ENCODE measurements at regions not wholly inside any gene's neighbourhood (a gene's known extent, or its start where the extent isn't known, plus 50 kb on each side); places are given as distances from the start of the nearest gene placed in this dataset.

- no peaks in the 10 kb centered on the region for H3K36me3 ChIP-seq
- H3K27me3 ChIP-seq: no peaks in the 10 kb centered on the region
- H3K4me1 ChIP-seq: no peaks in the 10 kb centered on the region
- no peak for TF ChIP-seq CTCF (IDR thresholded peaks at IDR 0.05; ENCODE audit: low read depth, low read length)
- no peak overlapping the region for H3K4me3 ChIP-seq (ENCODE audit: low read depth, low read length)
- no peak for DNase-seq
- H3K9me3 ChIP-seq: no peaks in the 10 kb centered on the region
Measured at GRCh38 chr2:82001614-82002013, 1697.1 kb upstream of the LRRTM1 start.

- no peak overlapping the region for H3K4me3 ChIP-seq (ENCODE audit: low read depth, low read length)
- H3K4me1 ChIP-seq: no peaks in the 10 kb centered on the region
- no peaks in the 10 kb centered on the region for H3K9me3 ChIP-seq
- no peaks in the 10 kb centered on the region for H3K27me3 ChIP-seq
- DNase-seq: no peak
- TF ChIP-seq CTCF (IDR thresholded peaks at IDR 0.05; ENCODE audit: low read depth, low read length): no peak
- H3K36me3 ChIP-seq: no peaks in the 10 kb centered on the region
Measured at GRCh38 chr2:82000606-82001005, 1696.1 kb upstream of the LRRTM1 start.

- no peak for TF ChIP-seq CTCF (IDR thresholded peaks at IDR 0.05; ENCODE audit: low read depth, low read length)
- Histone ChIP-seq H3K27me3 (no peaks in the 10 kb centered on the region), H3K4me3 (ENCODE audit: low read depth, low read length) (no peak overlapping the region), H3K4me1 (no peaks in the 10 kb centered on the region), H3K9me3 (no peaks in the 10 kb centered on the region), H3K36me3 (no peaks in the 10 kb centered on the region)
- no peak for DNase-seq
Measured at GRCh38 chr2:81996332-81996731, 1691.8 kb upstream of the LRRTM1 start.

- no peak for TF ChIP-seq CTCF (IDR thresholded peaks at IDR 0.05; ENCODE audit: low read depth, low read length)
- H3K4me3 ChIP-seq (ENCODE audit: low read depth, low read length): no peak overlapping the region
- H3K4me1 ChIP-seq: no peaks in the 10 kb centered on the region
- no peaks in the 10 kb centered on the region for H3K36me3 ChIP-seq
- DNase-seq: no peak
- no peaks in the 10 kb centered on the region for H3K27me3 ChIP-seq
- H3K9me3 ChIP-seq: no peaks in the 10 kb centered on the region
Measured at GRCh38 chr2:81991282-81991681, 1686.7 kb upstream of the LRRTM1 start.

- no peak for DNase-seq
- H3K9me3 ChIP-seq: no peaks in the 10 kb centered on the region
- no peak for TF ChIP-seq CTCF (IDR thresholded peaks at IDR 0.05; ENCODE audit: low read depth, low read length)
- no peak overlapping the region for H3K4me3 ChIP-seq (ENCODE audit: low read depth, low read length)
- no peaks in the 10 kb centered on the region for H3K36me3 ChIP-seq
- H3K4me1 ChIP-seq: no peaks in the 10 kb centered on the region
- H3K27me3 ChIP-seq: no peaks in the 10 kb centered on the region
Measured at GRCh38 chr2:81987370-81987769, 1682.8 kb upstream of the LRRTM1 start.

- Histone ChIP-seq H3K27me3 (no peaks in the 10 kb centered on the region), H3K4me1 (no peaks in the 10 kb centered on the region), H3K4me3 (ENCODE audit: low read depth, low read length) (no peak overlapping the region), H3K36me3 (no peaks in the 10 kb centered on the region), H3K9me3 (no peaks in the 10 kb centered on the region)
- no peak for TF ChIP-seq CTCF (IDR thresholded peaks at IDR 0.05; ENCODE audit: low read depth, low read length)
- DNase-seq: no peak
Measured at GRCh38 chr2:81984969-81985637, 1680.6 kb upstream of the LRRTM1 start.
